ENCODE measurements at regions not wholly inside any gene's neighbourhood (a gene's known extent, or its start where the extent isn't known, plus 50 kb on each side); places are given as distances from the start of the nearest gene placed in this dataset.

- Histone ChIP-seq H3K14ac (ENCODE audit: low read length) (no peak overlapping the region), H2BK5ac (ENCODE audit: low read length) (no peak overlapping the region), H3K4me2 (ENCODE audit: insufficient read depth, low read length, poor library complexity, severe bottlenecking) (no peak overlapping the region), H2BK15ac (ENCODE audit: low read length) (no peak overlapping the region), H4K8ac (ENCODE audit: low read depth, low read length) (no peak overlapping the region), H2AFZ (ENCODE audit: low read length) (no peak overlapping the region), H3K27me3 (ENCODE audit: control insufficient read depth in 3 of 3, insufficient read depth in 3 of 3, low read depth in 1 of 3, low read length in 3 of 3) (no peaks in the 10 kb centered on the region), H2AK5ac (ENCODE audit: low read depth, low read length) (no peak overlapping the region), H2BK120ac (ENCODE audit: low read depth, low read length) (no peak overlapping the region), H3K36me3 (replicated peaks in 1 of 2; ENCODE audit: control insufficient read depth in 2 of 2, insufficient read depth in 2 of 2, low read length in 2 of 2) (no peaks in the 10 kb centered on the region), H3K27ac (replicated peaks; ENCODE audit: low read length) (no peak overlapping the region), H4K91ac (ENCODE audit: low read depth, low read length, poor library complexity) (no peak overlapping the region), H3K4me3 (ENCODE audit: low read length in 2 of 2) (no peak overlapping the region), H3K9ac (ENCODE audit: low read depth, low read length, poor library complexity) (no peak overlapping the region), H3K4me1 (ENCODE audit: control insufficient read depth in 2 of 2, insufficient read depth in 1 of 2, low read depth in 1 of 2, low read length in 2 of 2) (peaks cover 3 to 4% of the 10 kb centered on the region in 2 donors), H3K4ac (ENCODE audit: low read length) (no peak overlapping the region), H2BK12ac (ENCODE audit: low read length) (no peak overlapping the region), H3K9me3 (replicated peaks in 1 of 2; ENCODE audit: control insufficient read depth in 2 of 2, insufficient read depth in 1 of 2, low read depth in 1 of 2, low read length in 2 of 2) (no peaks in the 10 kb centered on the region), H3K79me1 (ENCODE audit: low read depth, low read length) (no peaks in the 10 kb centered on the region), H3K23ac (ENCODE audit: low read depth, low read length, poor library complexity) (no peak overlapping the region), H3K18ac (ENCODE audit: low read length) (no peak overlapping the region)
- DNase-seq (ENCODE audit: low spot score): no peak
- no CpG with 5 or more reads among the region's 3 CpGs for WGBS, 2 donors (ENCODE audit: extremely low coverage in 2 of 2, insufficient read length in 2 of 2, insufficient replicate concordance in 1 of 2)
Observed at GRCh38 chr5:133744960-133745308, 132.6 kb upstream of the FSTL4 start.

GRCh38 chr5:133744051-133744959 lies 132.0 kb upstream of the FSTL4 start:
- Histone ChIP-seq H3K23ac (ENCODE audit: low read depth, low read length, poor library complexity) (no peak overlapping the region), H2AFZ (ENCODE audit: low read length) (no peak overlapping the region), H4K91ac (ENCODE audit: low read depth, low read length, poor library complexity) (no peak overlapping the region), H2BK12ac (ENCODE audit: low read length) (no peak overlapping the region), H2BK5ac (ENCODE audit: low read length) (no peak overlapping the region), H3K4me1 (ENCODE audit: control insufficient read depth in 2 of 2, insufficient read depth in 1 of 2, low read depth in 1 of 2, low read length in 2 of 2) (peaks cover 3 to 4% of the 10 kb centered on the region in 2 donors), H3K4me2 (ENCODE audit: insufficient read depth, low read length, poor library complexity, severe bottlenecking) (no peak overlapping the region), H3K9ac (ENCODE audit: low read depth, low read length, poor library complexity) (no peak overlapping the region), H3K18ac (ENCODE audit: low read length) (no peak overlapping the region), H2BK15ac (ENCODE audit: low read length) (no peak overlapping the region), H3K27ac (replicated peaks; ENCODE audit: low read length) (no peak overlapping the region), H3K27me3 (ENCODE audit: control insufficient read depth in 3 of 3, insufficient read depth in 3 of 3, low read depth in 1 of 3, low read length in 3 of 3) (no peaks in the 10 kb centered on the region), H3K4me3 (ENCODE audit: low read length in 2 of 2) (no peak overlapping the region), H3K9me3 (replicated peaks in 1 of 2; ENCODE audit: control insufficient read depth in 2 of 2, insufficient read depth in 1 of 2, low read depth in 1 of 2, low read length in 2 of 2) (no peaks in the 10 kb centered on the region), H3K14ac (ENCODE audit: low read length) (no peak overlapping the region), H2AK5ac (ENCODE audit: low read depth, low read length) (no peak overlapping the region), H3K36me3 (replicated peaks in 1 of 2; ENCODE audit: control insufficient read depth in 2 of 2, insufficient read depth in 2 of 2, low read length in 2 of 2) (no peaks in the 10 kb centered on the region), H3K4ac (ENCODE audit: low read length) (no peak overlapping the region), H4K8ac (ENCODE audit: low read depth, low read length) (no peak overlapping the region), H2BK120ac (ENCODE audit: low read depth, low read length) (no peak overlapping the region), H3K79me1 (ENCODE audit: low read depth, low read length) (no peaks in the 10 kb centered on the region)
- no CpG with 5 or more reads among the region's 14 CpGs for WGBS, 2 donors (ENCODE audit: extremely low coverage in 2 of 2, insufficient read length in 2 of 2, insufficient replicate concordance in 1 of 2)
- DNase-seq (ENCODE audit: low spot score): no peak

GRCh38 chr5:133742431-133742988 lies 130.2 kb upstream of the FSTL4 start:
- Histone ChIP-seq H3K27ac (replicated peaks; ENCODE audit: low read length) (no peak overlapping the region), H3K4me1 (ENCODE audit: control insufficient read depth in 2 of 2, insufficient read depth in 1 of 2, low read depth in 1 of 2, low read length in 2 of 2) (peaks cover 0 to 3% of the 10 kb centered on the region in 2 donors), H2BK5ac (ENCODE audit: low read length) (no peak overlapping the region), H4K91ac (ENCODE audit: low read depth, low read length, poor library complexity) (no peak overlapping the region), H4K8ac (ENCODE audit: low read depth, low read length) (no peak overlapping the region), H3K14ac (ENCODE audit: low read length) (no peak overlapping the region), H3K27me3 (ENCODE audit: control insufficient read depth in 3 of 3, insufficient read depth in 3 of 3, low read depth in 1 of 3, low read length in 3 of 3) (no peaks in the 10 kb centered on the region), H3K18ac (ENCODE audit: low read length) (no peak overlapping the region), H3K4ac (ENCODE audit: low read length) (no peak overlapping the region), H2AFZ (ENCODE audit: low read length) (no peak overlapping the region), H3K23ac (ENCODE audit: low read depth, low read length, poor library complexity) (no peak overlapping the region), H3K4me2 (ENCODE audit: insufficient read depth, low read length, poor library complexity, severe bottlenecking) (no peak overlapping the region), H2BK12ac (ENCODE audit: low read length) (no peak overlapping the region), H2AK5ac (ENCODE audit: low read depth, low read length) (no peak overlapping the region), H3K36me3 (replicated peaks in 1 of 2; ENCODE audit: control insufficient read depth in 2 of 2, insufficient read depth in 2 of 2, low read length in 2 of 2) (no peaks in the 10 kb centered on the region), H3K9me3 (replicated peaks in 1 of 2; ENCODE audit: control insufficient read depth in 2 of 2, insufficient read depth in 1 of 2, low read depth in 1 of 2, low read length in 2 of 2) (no peaks in the 10 kb centered on the region), H2BK15ac (ENCODE audit: low read length) (no peak overlapping the region), H3K79me1 (ENCODE audit: low read depth, low read length) (no peaks in the 10 kb centered on the region), H2BK120ac (ENCODE audit: low read depth, low read length) (no peak overlapping the region), H3K9ac (ENCODE audit: low read depth, low read length, poor library complexity) (no peak overlapping the region), H3K4me3 (ENCODE audit: low read length in 2 of 2) (no peak overlapping the region)
- no peak for DNase-seq (ENCODE audit: low spot score)
- no CpG with 5 or more reads among the region's 12 CpGs for WGBS, 2 donors (ENCODE audit: extremely low coverage in 2 of 2, insufficient read length in 2 of 2, insufficient replicate concordance in 1 of 2)

- H3K4me3 ChIP-seq (ENCODE audit: low read length in 2 of 2): no peak overlapping the region
- DNase-seq (ENCODE audit: low spot score): no peak
- no peak overlapping the region for H2BK120ac ChIP-seq (ENCODE audit: low read depth, low read length)
- WGBS, 2 donors (ENCODE audit: extremely low coverage in 2 of 2, insufficient read length in 2 of 2, insufficient replicate concordance in 1 of 2): no CpG with 5 or more reads among the region's 4 CpGs
- no peaks in the 10 kb centered on the region for H3K9me3 ChIP-seq (replicated peaks in 1 of 2; ENCODE audit: control insufficient read depth in 2 of 2, insufficient read depth in 1 of 2, low read depth in 1 of 2, low read length in 2 of 2)
- no peak overlapping the region for H4K91ac ChIP-seq (ENCODE audit: low read depth, low read length, poor library complexity)
- H3K27ac ChIP-seq (replicated peaks; ENCODE audit: low read length): no peak overlapping the region
- no peak overlapping the region for H3K9ac ChIP-seq (ENCODE audit: low read depth, low read length, poor library complexity)
- H3K4ac ChIP-seq (ENCODE audit: low read length): no peak overlapping the region
- H3K23ac ChIP-seq (ENCODE audit: low read depth, low read length, poor library complexity): no peak overlapping the region
- H3K18ac ChIP-seq (ENCODE audit: low read length): no peak overlapping the region
- no peak overlapping the region for H2AK5ac ChIP-seq (ENCODE audit: low read depth, low read length)
- H3K4me1 ChIP-seq (ENCODE audit: control insufficient read depth in 2 of 2, insufficient read depth in 1 of 2, low read depth in 1 of 2, low read length in 2 of 2): peaks cover 0 to 3% of the 10 kb centered on the region in 2 donors
- H3K14ac ChIP-seq (ENCODE audit: low read length): no peak overlapping the region
- no peak overlapping the region for H2BK12ac ChIP-seq (ENCODE audit: low read length)
- H2BK5ac ChIP-seq (ENCODE audit: low read length): no peak overlapping the region
- no peaks in the 10 kb centered on the region for H3K79me1 ChIP-seq (ENCODE audit: low read depth, low read length)
- H3K4me2 ChIP-seq (ENCODE audit: insufficient read depth, low read length, poor library complexity, severe bottlenecking): no peak overlapping the region
- H2BK15ac ChIP-seq (ENCODE audit: low read length): no peak overlapping the region
- H2AFZ ChIP-seq (ENCODE audit: low read length): no peak overlapping the region
- H3K27me3 ChIP-seq (ENCODE audit: control insufficient read depth in 3 of 3, insufficient read depth in 3 of 3, low read depth in 1 of 3, low read length in 3 of 3): no peaks in the 10 kb centered on the region
- H3K36me3 ChIP-seq (replicated peaks in 1 of 2; ENCODE audit: control insufficient read depth in 2 of 2, insufficient read depth in 2 of 2, low read length in 2 of 2): no peaks in the 10 kb centered on the region
- H4K8ac ChIP-seq (ENCODE audit: low read depth, low read length): no peak overlapping the region
Observed at GRCh38 chr5:133741818-133742355, 129.5 kb upstream of the FSTL4 start.
